ENCODE measurements at regions not wholly inside any gene's neighbourhood (a gene's known extent, or its start where the extent isn't known, plus 50 kb on each side); places are given as distances from the start of the nearest gene placed in this dataset.

GRCh38 chr16:5706211-5706610 is 608.6 kb upstream of the EEF2KMT start:
- TF ChIP-seq ELF4 (CRISPR knock-in tag; IDR thresholded peaks at IDR 0.05; ENCODE audit: borderline replicate concordance) (no peak), AHR (CRISPR knock-in tag; IDR thresholded peaks at IDR 0.05) (no peak), ZNF567 (CRISPR knock-in tag; IDR thresholded peaks at IDR 0.05; ENCODE audit: borderline replicate concordance) (no peak), NFYB (CRISPR knock-in tag; IDR thresholded peaks at IDR 0.05) (no peak), ZNF121 (CRISPR knock-in tag; IDR thresholded peaks at IDR 0.05) (no peak), ZNF792 (CRISPR knock-in tag; IDR thresholded peaks at IDR 0.05) (no peak), EP300 (IDR thresholded peaks at IDR 0.05; ENCODE audit: low read depth in 2 of 2, low read length in 2 of 2) (no peak), EP300 (CRISPR knock-in tag; IDR thresholded peaks at IDR 0.05; ENCODE audit: borderline replicate concordance) (no peak), CTCF (CRISPR knock-in tag; IDR thresholded peaks at IDR 0.05) (no peak), STAG1 (CRISPR knock-in tag; IDR thresholded peaks at IDR 0.05) (no peak), PAF1 (CRISPR knock-in tag; IDR thresholded peaks at IDR 0.05) (no peak), ZNF562 (CRISPR knock-in tag; IDR thresholded peaks at IDR 0.05; ENCODE audit: borderline replicate concordance) (no peak), SMC3 (IDR thresholded peaks at IDR 0.05; ENCODE audit: low read length) (no peak), ZNF569 (CRISPR knock-in tag; IDR thresholded peaks at IDR 0.05; ENCODE audit: borderline replicate concordance) (no peak), NFRKB (IDR thresholded peaks at IDR 0.05) (no peak)

Measured in HepG2 (cell line).